ENCODE measurements at regions not wholly inside any gene's neighbourhood (a gene's known extent, or its start where the extent isn't known, plus 50 kb on each side); places are given as distances from the start of the nearest gene placed in this dataset.

DNA sequence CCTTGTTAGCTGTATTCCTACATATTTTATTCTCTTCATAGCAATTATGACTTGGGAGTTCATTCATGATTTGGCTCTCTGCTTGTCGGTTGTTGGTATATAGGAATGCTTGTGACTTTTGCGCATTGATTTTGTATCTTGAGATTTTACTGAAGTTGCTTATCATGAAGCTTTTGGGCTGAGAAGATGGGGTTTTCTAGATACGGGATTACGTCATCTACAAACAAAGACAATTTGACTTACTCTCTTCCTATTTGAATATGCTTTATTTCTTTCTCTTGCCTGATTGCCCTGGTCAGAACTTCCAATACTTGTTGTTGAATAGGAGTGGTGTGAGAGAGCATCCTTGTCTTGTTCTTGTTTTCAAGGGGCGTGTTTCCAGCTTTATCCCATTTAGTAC lies 569.8 kb upstream of the NRXN1 start:
- Histone ChIP-seq H3K36me3 (no peaks in the 10 kb centered on the region), H3K4me3 (no peak overlapping the region), H3K27me3 (no peaks in the 10 kb centered on the region), H3K9me3 (peaks cover 0 to 12% (median 0%) of the 10 kb centered on the region in 3 donors), H3K4me1 (no peaks in the 10 kb centered on the region), H3K27ac (no peak overlapping the region)
- no peak for ATAC-seq
- WGBS, 2 donors (ENCODE audit: low coverage in 1 of 2) = 93 to 96% methylated on average over 3 to 4 of the region's 5 CpGs
- TF ChIP-seq POLR2A (IDR thresholded peaks at IDR 0.05) = no peak

DNA sequence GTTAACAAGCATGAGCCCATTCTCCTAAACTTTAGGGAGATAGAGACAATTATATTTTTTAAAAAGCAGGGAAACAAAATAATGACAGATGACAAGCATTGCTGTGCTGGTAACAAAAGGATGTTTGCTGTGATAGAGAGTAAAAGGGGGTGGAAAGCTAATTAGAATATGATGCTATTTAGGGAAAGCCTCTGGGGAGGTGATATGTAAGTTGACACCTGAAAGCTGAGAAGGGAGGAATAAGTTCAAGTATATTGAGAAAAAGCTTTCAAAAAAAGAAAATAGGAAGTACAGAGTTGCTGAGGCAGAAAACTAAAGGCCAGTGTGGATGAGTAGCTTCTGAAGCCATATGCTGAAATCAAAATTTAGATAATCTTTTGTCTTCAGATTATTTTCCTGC lies 565.2 kb upstream of the NRXN1 start:
- no peaks in the 10 kb centered on the region for H3K27me3 ChIP-seq
- TF ChIP-seq POLR2AphosphoS5 (IDR thresholded peaks at IDR 0.05) (no peak), POLR2A (IDR thresholded peaks at IDR 0.05) (no peak), EP300 (IDR thresholded peaks at IDR 0.05) (no peak)
- TF ChIP-seq, protein P1, sequence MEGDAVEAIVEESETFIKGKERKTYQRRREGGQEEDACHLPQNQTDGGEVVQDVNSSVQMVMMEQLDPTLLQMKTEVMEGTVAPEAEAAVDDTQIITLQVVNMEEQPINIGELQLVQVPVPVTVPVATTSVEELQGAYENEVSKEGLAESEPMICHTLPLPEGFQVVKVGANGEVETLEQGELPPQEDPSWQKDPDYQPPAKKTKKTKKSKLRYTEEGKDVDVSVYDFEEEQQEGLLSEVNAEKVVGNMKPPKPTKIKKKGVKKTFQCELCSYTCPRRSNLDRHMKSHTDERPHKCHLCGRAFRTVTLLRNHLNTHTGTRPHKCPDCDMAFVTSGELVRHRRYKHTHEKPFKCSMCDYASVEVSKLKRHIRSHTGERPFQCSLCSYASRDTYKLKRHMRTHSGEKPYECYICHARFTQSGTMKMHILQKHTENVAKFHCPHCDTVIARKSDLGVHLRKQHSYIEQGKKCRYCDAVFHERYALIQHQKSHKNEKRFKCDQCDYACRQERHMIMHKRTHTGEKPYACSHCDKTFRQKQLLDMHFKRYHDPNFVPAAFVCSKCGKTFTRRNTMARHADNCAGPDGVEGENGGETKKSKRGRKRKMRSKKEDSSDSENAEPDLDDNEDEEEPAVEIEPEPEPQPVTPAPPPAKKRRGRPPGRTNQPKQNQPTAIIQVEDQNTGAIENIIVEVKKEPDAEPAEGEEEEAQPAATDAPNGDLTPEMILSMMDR (IDR thresholded peaks at IDR 0.05) = no peak
- H3K4me3 ChIP-seq = no peak overlapping the region
- no peaks in the 10 kb centered on the region for H3K4me1 ChIP-seq
- ATAC-seq = no peak
- H3K36me3 ChIP-seq = no peaks in the 10 kb centered on the region
- no peak overlapping the region for H3K27ac ChIP-seq
- peaks cover 0 to 11% (median 0%) of the 10 kb centered on the region in 3 donors for H3K9me3 ChIP-seq

DNA sequence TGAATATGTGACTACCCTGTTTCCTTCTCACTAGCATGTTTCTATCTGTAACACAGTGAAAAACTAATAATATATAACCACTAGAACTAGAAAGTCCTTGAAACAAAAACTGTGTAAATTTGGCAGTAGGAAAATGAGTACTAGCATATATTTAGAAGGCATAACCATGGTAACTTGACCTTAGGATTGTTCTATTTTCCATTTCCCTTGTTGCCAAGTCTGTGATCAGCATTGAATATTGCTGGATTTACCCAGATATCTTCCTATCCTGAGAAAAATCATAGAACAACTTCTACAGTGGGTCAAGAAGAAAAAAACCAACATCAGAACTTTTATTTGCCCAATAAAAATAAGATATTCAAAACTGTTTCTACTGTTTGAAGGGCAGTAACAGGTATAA lies 563.9 kb upstream of the NRXN1 start:
- no peaks in the 10 kb centered on the region for H3K36me3 ChIP-seq
- H3K27ac ChIP-seq = no peak overlapping the region
- no peak for ATAC-seq
- H3K9me3 ChIP-seq = peaks cover 0 to under 1% (median 0%) of the 10 kb centered on the region in 3 donors
- no peak overlapping the region for H3K4me3 ChIP-seq
- no peak for TF ChIP-seq EP300 (IDR thresholded peaks at IDR 0.05)
- TF ChIP-seq POLR2A (IDR thresholded peaks at IDR 0.05) = no peak
- no peak for TF ChIP-seq POLR2AphosphoS5 (IDR thresholded peaks at IDR 0.05)
- TF ChIP-seq, protein P1 (IDR thresholded peaks at IDR 0.05) = no peak
- no peaks in the 10 kb centered on the region for H3K4me1 ChIP-seq
- no peaks in the 10 kb centered on the region for H3K27me3 ChIP-seq

DNA sequence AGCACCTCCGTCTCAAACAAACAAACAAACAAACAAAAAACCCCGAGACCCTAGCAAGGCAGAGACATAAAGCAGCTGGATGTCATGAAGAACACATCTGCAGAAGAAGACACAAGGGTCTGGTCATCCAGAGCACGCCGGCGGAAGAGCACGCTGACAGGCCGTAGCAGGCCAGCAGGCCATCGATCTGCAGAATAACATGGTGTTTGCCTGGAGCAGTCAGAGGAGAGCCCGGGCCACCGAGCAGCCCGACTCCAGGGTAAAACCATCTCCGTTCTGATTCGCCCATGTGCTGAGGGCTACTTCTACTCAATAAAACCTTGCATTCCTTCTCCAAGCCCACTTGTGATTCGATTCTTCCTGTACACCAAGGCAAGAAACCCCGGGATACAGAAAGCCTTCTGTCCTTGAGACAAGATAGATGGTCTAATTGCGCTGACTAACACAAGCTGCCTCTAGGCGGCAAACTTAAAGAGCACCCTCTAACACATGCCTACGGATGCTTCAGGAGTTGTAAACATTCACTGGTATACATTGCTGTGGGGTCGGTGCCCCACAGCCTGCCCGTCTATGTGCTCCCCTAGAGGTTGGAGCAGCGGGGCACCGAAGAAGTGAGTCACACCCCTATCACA lies 549.8 kb upstream of the NRXN1 start:
- no peaks in the 10 kb centered on the region for H3K9me3 ChIP-seq
- H3K27ac ChIP-seq = no peak overlapping the region
- H3K4me1 ChIP-seq = no peaks in the 10 kb centered on the region
- no peak overlapping the region for H3K4me3 ChIP-seq
- TF ChIP-seq, protein P1 (IDR thresholded peaks at IDR 0.05) = no peak
- TF ChIP-seq POLR2A (IDR thresholded peaks at IDR 0.05) (no peak), EP300 (IDR thresholded peaks at IDR 0.05) (no peak), POLR2AphosphoS5 (IDR thresholded peaks at IDR 0.05) (no peak)
- ATAC-seq = no peak
- WGBS, 2 donors (ENCODE audit: low coverage in 1 of 2) = 86 to 95% methylated on average over 13 to 15 of the region's 22 CpGs
- no peaks in the 10 kb centered on the region for H3K27me3 ChIP-seq
- H3K36me3 ChIP-seq = no peaks in the 10 kb centered on the region

DNA sequence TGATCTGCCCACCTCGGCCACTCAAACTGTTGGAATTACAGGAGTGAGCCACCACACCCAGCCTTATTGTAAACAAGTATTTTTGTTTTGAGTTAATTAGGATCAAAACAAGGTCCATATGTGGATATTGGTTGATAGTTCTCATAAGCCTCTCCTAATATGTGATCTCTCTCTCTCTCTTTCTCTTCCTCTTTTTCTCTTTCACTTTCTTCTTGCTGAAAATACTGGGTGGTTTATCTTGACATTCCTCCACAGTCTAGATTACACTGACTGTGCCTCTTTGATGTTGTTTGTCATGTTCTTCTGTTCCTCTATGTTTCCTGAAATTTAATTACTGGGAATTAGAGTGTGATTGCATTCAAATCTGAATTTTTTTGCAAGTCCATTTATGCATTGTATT lies 547.5 kb upstream of the NRXN1 start:
- H3K27ac ChIP-seq = no peak overlapping the region
- no peak overlapping the region for H3K4me3 ChIP-seq
- H3K36me3 ChIP-seq = no peaks in the 10 kb centered on the region
- no peaks in the 10 kb centered on the region for H3K27me3 ChIP-seq
- H3K4me1 ChIP-seq = no peaks in the 10 kb centered on the region
- ATAC-seq = no peak
- H3K9me3 ChIP-seq = no peaks in the 10 kb centered on the region
- TF ChIP-seq POLR2A (IDR thresholded peaks at IDR 0.05) (no peak), EP300 (IDR thresholded peaks at IDR 0.05) (no peak), POLR2AphosphoS5 (IDR thresholded peaks at IDR 0.05) (no peak)
- TF ChIP-seq, protein P1 (IDR thresholded peaks at IDR 0.05) = no peak
- WGBS, 2 donors (ENCODE audit: low coverage in 1 of 2) = 57 to 100% methylated on average over 1 of the region's 1 CpG
